ENCODE measurements at regions not wholly inside any gene's neighbourhood (a gene's known extent, or its start where the extent isn't known, plus 50 kb on each side); places are given as distances from the start of the nearest gene placed in this dataset.
"Not testable (repeated sequence)": the region's sequence is repeated elsewhere in the genome, so short reads cannot be mapped to it uniquely, and the experiment has no call there.

GRCh38 chr3:127033171-127033570 lies 50.3 kb downstream of the PLXNA1 start:
- DNase-seq: no peak

DNA sequence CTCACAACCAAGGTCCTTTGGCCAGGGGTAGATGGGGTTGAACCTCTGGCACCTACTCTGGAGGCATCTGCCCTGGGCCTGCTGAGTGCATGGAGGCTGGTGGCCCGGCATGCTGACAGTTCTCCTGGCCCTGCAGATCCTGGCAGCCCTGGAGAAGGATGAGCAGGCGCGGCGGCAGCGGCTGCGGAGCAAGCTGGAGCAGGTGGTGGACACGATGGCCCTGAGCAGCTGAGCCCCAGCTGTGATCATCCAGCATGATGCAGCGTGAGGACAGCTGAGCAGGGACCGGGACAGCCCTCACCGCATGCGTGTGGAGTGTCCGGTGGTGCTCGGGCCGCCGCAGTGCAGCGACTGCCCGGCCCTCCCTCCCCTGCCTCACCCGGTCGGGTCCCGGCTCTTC lies 50.9 kb downstream of the PLXNA1 start:
- no peak for DNase-seq

GRCh38 chr3:127034195-127034989 lies 51.5 kb downstream of the PLXNA1 start:
- no peak for DNase-seq

DNA sequence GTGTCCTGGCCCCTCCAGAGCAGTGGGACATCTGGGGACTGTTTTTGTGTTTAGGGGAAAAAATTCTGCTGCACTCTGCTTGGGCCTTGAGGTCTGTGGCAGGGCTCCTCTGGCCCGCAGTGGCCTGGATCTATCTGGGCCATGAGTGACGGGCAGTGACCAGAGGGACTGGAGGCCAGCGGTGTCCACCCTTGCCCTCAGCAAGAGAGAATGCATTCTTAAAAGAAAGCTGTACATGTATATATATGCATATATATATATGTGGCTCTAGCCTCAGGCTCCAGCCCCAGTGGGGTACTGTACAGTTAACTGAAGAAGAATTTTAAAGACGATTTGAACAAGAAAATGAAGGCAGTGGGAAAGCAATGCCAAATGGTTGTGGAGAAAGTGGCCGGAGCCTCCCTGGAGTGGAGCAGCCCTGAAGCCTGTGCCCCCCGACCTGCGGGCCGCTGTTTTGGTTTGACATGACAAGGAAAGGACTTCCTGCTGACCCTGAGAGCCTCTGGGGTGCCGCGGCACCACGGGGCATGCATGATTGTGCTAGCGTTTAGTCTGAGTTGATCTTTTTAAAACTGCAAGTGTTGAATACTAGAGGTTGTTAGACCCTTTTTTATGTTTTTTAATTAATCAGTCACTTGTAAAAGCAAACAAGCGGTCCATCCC lies 52.2 kb downstream of the PLXNA1 start:
- no peak for DNase-seq

- DNase-seq: no peak
Measured at GRCh38 chr3:127035677-127036076, 52.8 kb downstream of the PLXNA1 start.

- peak; percentile 1 for DNase-seq
Measured at GRCh38 chr3:127036209-127037020, 53.5 kb downstream of the PLXNA1 start.

DNA sequence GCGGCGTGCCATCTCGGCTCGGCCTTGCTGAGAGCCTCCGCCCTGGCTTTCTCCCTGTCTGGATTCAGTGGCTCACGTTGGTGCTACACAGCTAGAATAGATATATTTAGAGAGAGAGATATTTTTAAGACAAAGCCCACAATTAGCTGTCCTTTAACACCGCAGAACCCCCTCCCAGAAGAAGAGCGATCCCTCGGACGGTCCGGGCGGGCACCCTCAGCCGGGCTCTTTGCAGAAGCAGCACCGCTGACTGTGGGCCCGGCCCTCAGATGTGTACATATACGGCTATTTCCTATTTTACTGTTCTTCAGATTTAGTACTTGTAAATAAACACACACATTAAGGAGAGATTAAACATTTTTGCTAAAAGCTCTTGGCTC lies 54.1 kb downstream of the PLXNA1 start:
- DNase-seq: no peak

- DNase-seq: peak; percentile 3
Measured at GRCh38 chr3:127037418-127037841, 54.5 kb downstream of the PLXNA1 start.

- DNase-seq: no peak
Measured at GRCh38 chr3:127037971-127038446, 55.1 kb downstream of the PLXNA1 start.

GRCh38 chr3:127038466-127038865 lies 55.6 kb downstream of the PLXNA1 start:
- no peak for DNase-seq

GRCh38 chr3:127038923-127039581 lies 56.1 kb downstream of the PLXNA1 start:
- no peak for DNase-seq

DNA sequence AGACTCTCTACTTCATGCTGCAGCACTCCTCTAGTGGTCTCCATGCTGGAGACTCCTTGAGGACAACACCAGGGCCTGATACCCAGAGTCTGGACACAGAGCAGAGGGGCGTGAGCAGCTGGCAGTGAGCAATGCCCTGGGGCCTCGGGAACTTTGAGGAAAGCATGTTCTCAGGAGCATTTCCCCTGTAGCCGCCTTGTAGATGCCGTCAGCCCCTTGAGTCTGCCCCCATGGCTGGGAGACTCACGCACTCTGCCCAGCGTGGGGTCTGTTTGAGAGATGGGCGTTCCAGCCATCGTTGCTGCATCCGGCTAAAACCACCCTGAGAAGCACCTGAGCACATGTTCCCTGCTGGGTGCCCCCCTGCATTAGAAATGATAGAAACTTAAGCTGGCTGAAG lies 56.8 kb downstream of the PLXNA1 start:
- no peak for DNase-seq

GRCh38 chr3:127040216-127040615 lies 57.3 kb downstream of the PLXNA1 start:
- no peak for DNase-seq

- no peak for DNase-seq
Measured at GRCh38 chr3:127041264-127041820, 58.4 kb downstream of the PLXNA1 start.

- DNase-seq: no peak
Measured at GRCh38 chr3:127041933-127042332, 59.0 kb downstream of the PLXNA1 start.

DNA sequence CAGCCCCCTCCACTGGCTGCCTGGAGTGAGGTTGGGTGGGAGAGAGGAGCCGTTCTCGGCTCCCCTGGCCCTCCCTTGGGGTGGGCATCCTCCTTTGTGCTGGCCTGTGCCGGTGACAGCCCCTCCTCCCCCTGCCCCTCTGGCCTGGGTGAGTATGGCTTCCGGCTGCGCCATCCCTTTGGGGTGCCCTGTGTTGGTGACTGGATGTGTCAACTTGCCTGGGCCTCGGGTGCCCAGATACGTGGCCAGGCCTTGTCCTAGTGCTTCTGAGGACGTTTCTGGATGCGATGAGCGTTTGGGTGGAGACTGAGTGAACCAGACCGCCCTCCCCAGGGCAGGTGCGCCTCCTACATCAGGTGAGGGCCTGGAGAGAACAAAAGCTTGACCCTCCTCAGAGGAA lies 59.7 kb downstream of the PLXNA1 start:
- no peak for DNase-seq

GRCh38 chr3:127043041-127043641 lies 60.2 kb downstream of the PLXNA1 start:
- no peak for DNase-seq

- no peak for DNase-seq
Measured at GRCh38 chr3:127043731-127044510, 61.0 kb downstream of the PLXNA1 start.

DNA sequence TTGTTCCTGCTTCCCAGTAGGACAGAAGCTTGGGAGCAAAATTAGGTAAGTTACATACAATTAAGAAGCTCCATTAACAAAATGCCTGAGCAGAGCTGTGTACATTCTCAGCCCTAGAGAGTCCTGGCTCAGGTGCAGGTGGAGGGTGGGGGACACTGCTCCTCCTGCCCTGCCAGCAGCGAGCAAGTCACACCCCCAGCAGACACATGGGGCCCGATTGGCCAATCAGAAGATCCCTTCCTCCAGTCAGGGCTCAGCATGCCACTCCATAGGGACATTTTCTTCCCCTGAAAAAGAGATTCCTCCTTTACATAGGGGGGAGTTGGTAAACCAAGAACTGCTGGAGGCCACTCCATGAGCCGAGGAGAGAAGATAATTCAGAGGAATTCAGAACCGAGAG lies 62.1 kb downstream of the PLXNA1 start:
- peak; percentile 50 for DNase-seq

DNA sequence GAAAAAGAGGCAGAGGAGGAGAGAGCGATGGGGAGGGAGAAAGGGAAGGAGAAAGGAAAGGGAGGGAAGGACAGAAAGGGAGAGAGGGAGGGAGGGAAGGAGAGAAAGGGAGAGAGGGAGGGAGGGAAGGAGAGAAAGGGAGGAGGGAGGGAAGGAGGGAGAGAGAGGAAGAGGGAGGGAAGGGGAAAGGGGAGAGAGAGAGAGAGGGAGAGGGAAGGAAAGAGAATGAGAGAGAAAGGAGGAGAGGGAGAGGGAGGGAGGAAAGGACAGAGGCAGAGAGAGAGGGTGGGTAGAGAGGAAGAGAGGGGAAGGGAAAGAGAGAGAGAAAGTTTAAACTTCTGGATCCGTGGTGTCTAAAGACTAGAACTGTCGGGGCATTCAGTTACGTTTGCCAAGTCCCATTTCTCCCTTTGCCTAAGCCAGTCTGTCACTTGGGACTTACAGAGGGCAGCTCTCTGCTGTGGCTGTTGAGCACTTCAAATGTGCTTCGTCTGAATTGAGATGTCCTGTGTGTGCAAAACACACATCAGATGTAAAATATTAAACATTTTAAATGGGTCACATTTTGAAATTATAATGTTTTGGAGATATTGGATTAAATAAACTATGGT lies 62.6 kb downstream of the PLXNA1 start:
- peak; percentile 4 for DNase-seq

DNA sequence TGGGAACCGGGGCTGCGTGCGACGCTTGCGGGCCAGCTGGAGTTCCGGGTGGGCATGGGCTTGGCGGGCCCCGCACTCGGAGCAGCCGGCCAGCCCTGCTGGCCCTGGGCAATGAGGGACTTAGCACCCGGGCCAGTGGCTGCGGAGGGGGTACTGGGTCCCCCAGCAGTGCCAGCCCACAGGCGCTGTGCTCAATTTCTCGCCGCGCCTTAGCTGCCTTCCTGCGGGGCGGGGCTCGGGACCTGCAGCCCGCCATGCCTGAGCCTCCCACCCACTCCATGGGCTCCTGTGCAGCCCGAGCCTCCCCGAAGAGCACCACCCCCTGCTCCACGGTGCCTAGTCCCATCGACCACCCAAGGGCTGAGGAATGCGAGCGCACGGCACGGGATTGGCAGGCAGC lies 63.8 kb downstream of the PLXNA1 start:
- DNase-seq: not testable (repeated sequence)
